ENCODE measurements at regions not wholly inside any gene's neighbourhood (a gene's known extent, or its start where the extent isn't known, plus 50 kb on each side); places are given as distances from the start of the nearest gene placed in this dataset.

- TF ChIP-seq CTCF (IDR thresholded peaks at IDR 0.05) = no peak
- TF ChIP-seq POLR2AphosphoS5 (IDR thresholded peaks at IDR 0.05) = no peak
- TF ChIP-seq EP300 (IDR thresholded peaks at IDR 0.05) = no peak
- no peak for TF ChIP-seq POLR2A (IDR thresholded peaks at IDR 0.05)
Measured at GRCh38 chr13:84032116-84032515, 149.8 kb upstream of the SLITRK1 start.

All from upper lobe of left lung (tissue), 4 donors.